ENCODE measurements at regions not wholly inside any gene's neighbourhood (a gene's known extent, or its start where the extent isn't known, plus 50 kb on each side); places are given as distances from the start of the nearest gene placed in this dataset.

DNA sequence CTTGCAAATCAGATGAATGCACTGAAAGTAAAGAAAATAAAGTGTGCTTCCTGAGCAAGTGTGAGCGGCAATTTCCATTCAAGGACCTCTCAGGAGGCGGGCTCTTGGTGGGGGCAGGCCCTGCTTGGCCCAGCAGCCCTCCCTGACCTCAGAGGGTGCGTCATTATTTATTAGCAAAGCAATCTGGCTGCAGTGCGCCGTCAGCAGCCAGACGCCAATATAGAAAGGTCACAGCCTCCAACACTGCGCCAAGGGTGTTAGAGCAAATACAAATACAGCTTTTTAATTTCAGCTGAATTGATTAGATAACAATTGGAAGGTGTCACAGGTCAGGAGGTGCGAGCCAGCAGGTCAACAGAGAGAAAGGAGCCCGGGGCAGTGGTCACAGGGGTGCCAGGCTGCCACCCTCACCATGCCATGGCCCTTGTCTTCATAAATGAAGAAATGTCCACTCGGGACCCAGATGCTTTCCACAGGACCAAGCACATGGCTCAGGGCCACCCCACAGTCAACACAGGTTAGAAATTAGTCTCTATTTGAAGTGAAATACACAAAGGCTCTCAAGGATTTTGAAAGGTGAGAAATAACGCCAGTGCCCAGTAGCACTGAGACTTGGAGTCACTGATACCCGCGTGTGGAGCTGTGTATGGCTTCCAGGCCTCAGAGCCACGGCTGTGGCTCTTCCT lies 309.8 kb downstream of the IRX2 start:
- TF ChIP-seq CTCF (IDR thresholded peaks at IDR 0.05; ENCODE audit: control extremely low read depth, extremely low read depth, low read depth, missing control alignments), result no peak
- no peak for DNase-seq (ENCODE audit: extremely low spot score)
- ChIA-PET POLR2A (no interaction called here), CTCF (no interaction called here)

DNA sequence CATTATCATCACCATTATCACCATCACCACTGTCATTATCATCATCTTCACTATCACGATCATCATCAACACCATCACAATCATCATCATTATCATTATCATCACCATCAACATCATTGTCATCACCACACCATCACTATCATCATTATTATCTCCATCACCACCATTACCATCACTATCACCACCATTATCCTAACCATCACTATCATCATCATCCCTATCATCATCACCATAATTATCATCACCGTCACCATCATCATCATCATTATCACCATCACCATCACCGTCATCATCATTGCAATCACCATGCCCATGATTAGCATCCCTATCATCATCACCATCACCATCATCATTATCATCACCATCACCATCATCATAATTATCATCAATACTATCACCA lies 311.9 kb downstream of the IRX2 start:
- no peak for DNase-seq (ENCODE audit: extremely low spot score)
- CTCF ChIA-PET, result no interaction called here
- POLR2A ChIA-PET, result no interaction called here
- TF ChIP-seq CTCF (IDR thresholded peaks at IDR 0.05; ENCODE audit: control extremely low read depth, extremely low read depth, low read depth, missing control alignments), result no peak

GRCh38 chr5:2433086-2433485 lies 318.4 kb downstream of the IRX2 start:
- DNase-seq (ENCODE audit: extremely low spot score), result no peak
- CTCF ChIA-PET, result no interaction called here
- no peak for TF ChIP-seq CTCF (IDR thresholded peaks at IDR 0.05; ENCODE audit: control extremely low read depth, extremely low read depth, low read depth, missing control alignments)
- POLR2A ChIA-PET, result no interaction called here

DNA sequence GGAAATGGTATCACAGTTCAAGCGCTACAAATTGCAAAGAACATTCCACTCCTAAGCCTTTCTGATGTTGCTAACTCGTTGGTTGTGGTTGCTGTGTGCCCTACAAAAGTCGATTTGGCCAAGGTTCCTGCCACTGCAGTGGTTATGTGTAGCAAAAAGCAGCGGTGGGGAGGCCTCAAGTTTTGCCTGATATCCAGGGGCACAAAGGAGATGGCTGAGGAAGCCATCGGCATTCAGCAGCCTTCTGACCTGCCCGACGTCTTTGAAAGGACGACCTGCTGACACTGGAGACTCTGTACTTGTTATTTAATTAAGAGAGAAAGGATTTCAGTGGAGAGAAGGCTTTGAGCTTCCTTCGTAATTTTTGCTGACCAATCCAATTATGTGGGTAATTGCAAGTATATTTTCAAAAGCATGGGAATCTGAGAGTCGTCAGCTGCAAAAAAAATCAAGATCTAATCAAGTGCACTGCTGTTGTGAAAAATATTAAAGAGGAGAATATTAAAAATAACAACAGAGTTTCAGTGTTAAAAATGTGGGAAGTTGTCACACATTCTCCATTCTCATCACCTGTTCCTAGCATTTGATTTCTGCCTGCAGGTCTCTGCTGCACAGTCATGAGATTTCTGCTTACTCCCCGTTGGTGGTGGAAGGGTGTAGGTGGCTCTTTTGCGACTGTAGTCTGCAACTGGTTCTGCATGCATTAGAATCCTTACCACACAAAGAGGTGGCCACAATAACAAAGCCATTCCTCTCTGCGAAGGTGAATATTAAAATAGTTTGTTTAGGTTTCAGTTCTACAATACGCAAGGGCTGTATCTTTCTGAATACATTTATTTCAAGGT lies 319.2 kb downstream of the IRX2 start:
- TF ChIP-seq CTCF (IDR thresholded peaks at IDR 0.05; ENCODE audit: control extremely low read depth, extremely low read depth, low read depth, missing control alignments), result no peak
- CTCF ChIA-PET, result no interaction called here
- POLR2A ChIA-PET, result no interaction called here
- DNase-seq (ENCODE audit: extremely low spot score), result no peak

DNA sequence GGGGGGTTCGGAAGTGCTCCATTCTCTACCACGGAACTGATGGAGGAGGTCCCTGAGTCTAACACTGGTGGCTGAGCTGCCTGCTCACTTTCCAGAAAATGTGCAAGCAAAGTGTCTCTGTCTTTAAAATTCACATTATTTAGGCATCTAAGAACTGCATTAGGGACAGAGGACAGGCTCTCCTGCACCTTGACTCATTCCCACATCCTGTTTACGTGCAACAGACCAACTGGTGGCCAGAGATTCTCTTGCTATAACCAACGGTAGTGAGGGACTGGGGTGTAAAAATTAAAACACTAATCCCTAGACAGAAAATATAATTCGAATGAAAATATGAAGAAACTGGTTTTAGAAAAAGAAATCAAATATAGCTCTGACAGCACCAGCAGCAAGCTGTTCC lies 320.9 kb downstream of the IRX2 start:
- no peak for DNase-seq (ENCODE audit: extremely low spot score)
- CTCF ChIA-PET, result no interaction called here
- POLR2A ChIA-PET, result no interaction called here
- TF ChIP-seq CTCF (IDR thresholded peaks at IDR 0.05; ENCODE audit: control extremely low read depth, extremely low read depth, low read depth, missing control alignments), result no peak

DNA sequence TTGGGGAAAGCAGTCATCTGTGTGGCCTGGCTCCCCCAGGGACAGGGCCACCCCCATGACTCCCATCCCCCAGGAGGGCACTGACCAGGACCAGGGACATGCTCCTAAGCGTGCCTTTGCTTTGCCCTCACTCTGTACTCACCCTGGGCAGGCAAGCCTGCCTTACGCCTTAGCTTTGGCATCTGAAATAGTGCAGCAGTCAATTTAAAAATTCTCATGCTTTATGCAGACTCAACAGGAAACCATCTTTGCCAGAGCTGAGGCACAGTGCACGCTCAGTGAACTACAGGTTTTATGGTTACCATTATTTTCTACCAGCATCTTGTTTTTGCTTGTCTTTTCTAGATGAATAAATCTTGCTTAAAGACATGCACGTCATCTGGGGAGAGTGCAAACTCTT lies 323.5 kb downstream of the IRX2 start:
- TF ChIP-seq CTCF (IDR thresholded peaks at IDR 0.05; ENCODE audit: control extremely low read depth, extremely low read depth, low read depth, missing control alignments), result no peak
- POLR2A ChIA-PET, result no interaction called here
- no peak for DNase-seq (ENCODE audit: extremely low spot score)
- CTCF ChIA-PET, result no interaction called here
